Gastroesophageal sphincter (tissue), 3 donors: ENCODE measurements at regions not wholly inside any gene's neighbourhood (a gene's known extent, or its start where the extent isn't known, plus 50 kb on each side); places are given as distances from the start of the nearest gene placed in this dataset.

ENCODE experiments used
- CTCF ChIP-seq, 4 experiments: fragments of 200-600 bp in 2 of 4; fragments of 450-650 bp in 2 of 4; sonication (generic) in 1 of 4; IDR thresholded peaks; one replicate each; pipeline ENCODE4 v1.5.1; 2017 to 2019; ENCODE audit warnings: antibody characterized with exemption in 4 of 4, mild to moderate bottlenecking in 2 of 4, moderate library complexity in 2 of 4
- EP300 ChIP-seq: sonication (generic); formaldehyde crosslinking; IDR thresholded peaks from one replicate; pipeline ENCODE4 v1.6.1; 2017; ENCODE audit warnings: antibody characterized with exemption, mild to moderate bottlenecking
- POLR2A ChIP-seq, 2 donors: fragments of 450-650 bp; IDR thresholded peaks; one replicate each; pipeline ENCODE4 v1.6.1; 2017; ENCODE audit warnings: antibody characterized with exemption in 2 of 2, mild to moderate bottlenecking in 2 of 2, moderate library complexity in 1 of 2
- POLR2AphosphoS5 ChIP-seq: sonication (generic); formaldehyde crosslinking; IDR thresholded peaks from one replicate; pipeline ENCODE4 v1.6.1; 2017; ENCODE audit warnings: antibody characterized with exemption

DNA sequence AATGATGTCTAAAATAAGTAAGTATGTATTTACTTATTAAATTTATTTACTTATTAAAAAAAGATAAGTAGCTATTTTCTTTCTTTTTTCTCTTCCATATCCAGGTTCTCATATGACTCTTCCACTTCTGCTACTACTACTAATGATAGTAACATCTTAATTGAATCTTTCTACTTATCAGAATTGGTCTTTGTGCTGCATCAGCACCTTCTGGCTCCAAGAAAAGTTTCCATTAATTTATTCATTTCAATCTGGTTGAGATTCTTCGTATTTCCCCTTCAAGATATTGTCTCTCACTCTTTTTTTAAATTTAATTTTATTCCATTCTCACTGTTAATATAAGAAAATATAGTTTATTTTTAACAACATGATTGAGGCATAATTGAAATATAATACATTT is 1675.4 kb downstream of the DPP10 start:
- TF ChIP-seq EP300 (no peak), POLR2A (IDR thresholded peaks at IDR 0.05) (no peak), CTCF (IDR thresholded peaks at IDR 0.05) (no peak), POLR2AphosphoS5 (no peak)
